ENCODE measurements at regions not wholly inside any gene's neighbourhood (a gene's known extent, or its start where the extent isn't known, plus 50 kb on each side); places are given as distances from the start of the nearest gene placed in this dataset.
"Not testable (repeated sequence)": the region's sequence is repeated elsewhere in the genome, so short reads cannot be mapped to it uniquely, and the experiment has no call there.

DNA sequence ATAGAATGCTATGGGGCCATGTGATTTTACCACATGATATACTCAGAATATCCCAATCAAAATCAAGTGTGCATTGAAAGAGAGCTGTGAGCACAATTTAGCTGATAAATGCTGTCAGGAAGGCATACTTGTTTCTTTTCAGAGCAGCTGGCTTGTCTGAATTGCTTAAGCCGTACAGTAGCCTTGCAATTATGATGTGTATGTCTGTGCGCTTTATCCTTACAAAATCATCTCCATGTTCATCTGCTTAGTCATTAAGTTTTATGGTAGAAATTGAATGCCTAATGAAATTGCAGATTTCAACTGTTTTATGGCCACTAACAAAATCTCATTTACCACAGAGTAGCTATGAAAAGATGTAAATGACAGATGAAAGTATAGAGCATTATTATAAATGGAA lies 346.0 kb upstream of the DLGAP1 start:
- H3K4me3 Mint-ChIP-seq = no peak overlapping the region
- DNase-seq = no peak
- no peaks in the 10 kb centered on the region for H3K4me1 Mint-ChIP-seq (ENCODE audit: low read depth)
- H3K36me3 Mint-ChIP-seq (ENCODE audit: low read depth) = no peaks in the 10 kb centered on the region
- peaks cover 9% of the 10 kb centered on the region for H3K9me3 Mint-ChIP-seq
- no peaks in the 10 kb centered on the region for H3K27me3 Mint-ChIP-seq (ENCODE audit: low read depth)
- H3K27ac Mint-ChIP-seq = no peak overlapping the region
- intact Hi-C loops (cut with micrococcal nuclease) = no loop called here
- CTCF ChIA-PET = no interaction called here

DNA sequence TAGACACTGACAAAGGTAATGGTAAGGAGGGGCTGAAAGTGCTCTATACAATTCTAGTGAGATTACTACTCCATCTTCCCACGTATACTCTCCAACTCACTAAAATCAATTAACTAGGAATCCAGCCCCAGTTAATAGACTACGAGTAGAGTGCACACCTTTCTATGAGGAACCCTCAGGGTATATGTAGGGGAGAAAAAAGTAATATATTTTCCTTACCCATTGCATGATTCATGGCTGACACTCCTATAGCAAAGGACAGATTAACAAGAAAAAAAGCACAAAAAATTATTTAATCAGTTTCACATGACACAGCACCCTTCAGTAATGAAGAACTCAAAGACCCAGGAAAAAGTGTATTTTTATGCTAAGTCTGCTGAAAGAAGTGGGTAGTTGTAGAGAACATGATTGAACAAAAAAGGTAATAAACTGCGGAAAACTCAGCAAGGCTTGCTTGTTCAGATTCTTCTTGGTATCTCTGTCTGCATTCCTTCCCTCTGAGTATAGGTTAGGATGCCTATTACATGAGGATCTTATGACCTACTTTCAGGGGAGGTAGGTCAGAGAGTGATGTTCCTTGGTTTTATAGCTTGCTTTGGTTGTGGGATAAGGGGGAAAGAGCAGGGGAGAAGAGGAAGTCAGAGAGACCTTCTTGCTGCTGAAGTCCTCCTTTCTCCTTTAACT lies 342.0 kb upstream of the DLGAP1 start:
- Mint-ChIP-seq H3K9me3 (peaks cover 6% of the 10 kb centered on the region), H3K36me3 (ENCODE audit: low read depth) (no peaks in the 10 kb centered on the region), H3K27me3 (ENCODE audit: low read depth) (no peaks in the 10 kb centered on the region), H3K27ac (no peak overlapping the region), H3K4me1 (ENCODE audit: low read depth) (no peaks in the 10 kb centered on the region), H3K4me3 (no peak overlapping the region)
- CTCF ChIA-PET = no interaction called here
- DNase-seq = no peak
- intact Hi-C loops (cut with micrococcal nuclease) = no loop called here

GRCh38 chr18:4789506-4789905 lies 334.4 kb upstream of the DLGAP1 start:
- Mint-ChIP-seq H3K9me3 (no peaks in the 10 kb centered on the region), H3K27me3 (ENCODE audit: low read depth) (no peaks in the 10 kb centered on the region), H3K36me3 (ENCODE audit: low read depth) (no peaks in the 10 kb centered on the region), H3K27ac (no peak overlapping the region), H3K4me3 (no peak overlapping the region), H3K4me1 (ENCODE audit: low read depth) (no peaks in the 10 kb centered on the region)
- DNase-seq = no peak
- intact Hi-C loops (cut with micrococcal nuclease) = no loop called here
- CTCF ChIA-PET = no interaction called here

GRCh38 chr18:4781873-4782272 lies 326.8 kb upstream of the DLGAP1 start:
- CTCF ChIA-PET = no interaction called here
- H3K4me1 Mint-ChIP-seq (ENCODE audit: low read depth) = no peaks in the 10 kb centered on the region
- no peaks in the 10 kb centered on the region for H3K36me3 Mint-ChIP-seq (ENCODE audit: low read depth)
- peaks cover 3% of the 10 kb centered on the region for H3K9me3 Mint-ChIP-seq
- intact Hi-C loops (cut with micrococcal nuclease) = no loop called here
- no peak overlapping the region for H3K4me3 Mint-ChIP-seq
- H3K27me3 Mint-ChIP-seq (ENCODE audit: low read depth) = no peaks in the 10 kb centered on the region
- no peak overlapping the region for H3K27ac Mint-ChIP-seq
- DNase-seq = no peak

GRCh38 chr18:4765401-4765800 lies 310.3 kb upstream of the DLGAP1 start:
- Mint-ChIP-seq H3K36me3 (ENCODE audit: low read depth) (no peaks in the 10 kb centered on the region), H3K4me3 (no peak overlapping the region), H3K9me3 (peaks cover 2% of the 10 kb centered on the region), H3K4me1 (ENCODE audit: low read depth) (no peaks in the 10 kb centered on the region), H3K27me3 (ENCODE audit: low read depth) (no peaks in the 10 kb centered on the region), H3K27ac (no peak overlapping the region)
- DNase-seq = no peak
- CTCF ChIA-PET = no interaction called here
- intact Hi-C loops (cut with micrococcal nuclease) = no loop called here

- CTCF ChIA-PET = no interaction called here
- Mint-ChIP-seq H3K27me3 (ENCODE audit: low read depth) (no peaks in the 10 kb centered on the region), H3K4me1 (ENCODE audit: low read depth) (no peaks in the 10 kb centered on the region), H3K27ac (no peak overlapping the region), H3K36me3 (ENCODE audit: low read depth) (no peaks in the 10 kb centered on the region), H3K9me3 (no peaks in the 10 kb centered on the region), H3K4me3 (no peak overlapping the region)
- intact Hi-C loops (cut with micrococcal nuclease) = no loop called here
- DNase-seq = no peak
These were observed 307.2 kb upstream of the DLGAP1 start for GRCh38 chr18:4762330-4762729.

GRCh38 chr18:4758980-4759379 lies 303.9 kb upstream of the DLGAP1 start:
- intact Hi-C loops (cut with micrococcal nuclease) = no loop called here
- DNase-seq = no peak
- H3K4me1 Mint-ChIP-seq (ENCODE audit: low read depth) = no peaks in the 10 kb centered on the region
- CTCF ChIA-PET = no interaction called here
- no peak overlapping the region for H3K4me3 Mint-ChIP-seq
- H3K27ac Mint-ChIP-seq = no peak overlapping the region
- H3K9me3 Mint-ChIP-seq = no peaks in the 10 kb centered on the region
- H3K36me3 Mint-ChIP-seq (ENCODE audit: low read depth) = no peaks in the 10 kb centered on the region
- H3K27me3 Mint-ChIP-seq (ENCODE audit: low read depth) = no peaks in the 10 kb centered on the region

- H3K27ac Mint-ChIP-seq = no peak overlapping the region
- peaks cover 2% of the 10 kb centered on the region for H3K9me3 Mint-ChIP-seq
- CTCF ChIA-PET = no interaction called here
- no peaks in the 10 kb centered on the region for H3K27me3 Mint-ChIP-seq (ENCODE audit: low read depth)
- intact Hi-C loops (cut with micrococcal nuclease) = no loop called here
- H3K36me3 Mint-ChIP-seq (ENCODE audit: low read depth) = no peaks in the 10 kb centered on the region
- H3K4me3 Mint-ChIP-seq = no peak overlapping the region
- DNase-seq = no peak
- H3K4me1 Mint-ChIP-seq (ENCODE audit: low read depth) = no peaks in the 10 kb centered on the region
These were observed 300.7 kb upstream of the DLGAP1 start for GRCh38 chr18:4755848-4756247.

- H3K4me3 Mint-ChIP-seq; DNase-seq; CTCF ChIA-PET; H3K36me3 Mint-ChIP-seq (ENCODE audit: low read depth); H3K4me1 Mint-ChIP-seq (ENCODE audit: low read depth); intact Hi-C loops (cut with micrococcal nuclease); H3K9me3 Mint-ChIP-seq; H3K27me3 Mint-ChIP-seq (ENCODE audit: low read depth); H3K27ac Mint-ChIP-seq: not testable (repeated sequence)
These were observed 298.0 kb upstream of the DLGAP1 start for GRCh38 chr18:4753151-4753550.

GRCh38 chr18:4751523-4751922 lies 296.4 kb upstream of the DLGAP1 start:
- peaks cover 3% of the 10 kb centered on the region for H3K9me3 Mint-ChIP-seq
- H3K27ac Mint-ChIP-seq = no peak overlapping the region
- H3K27me3 Mint-ChIP-seq (ENCODE audit: low read depth) = no peaks in the 10 kb centered on the region
- DNase-seq = no peak
- H3K4me3 Mint-ChIP-seq = no peak overlapping the region
- H3K4me1 Mint-ChIP-seq (ENCODE audit: low read depth) = no peaks in the 10 kb centered on the region
- H3K36me3 Mint-ChIP-seq (ENCODE audit: low read depth) = no peaks in the 10 kb centered on the region
- CTCF ChIA-PET = no interaction called here
- intact Hi-C loops (cut with micrococcal nuclease) = no loop called here

GRCh38 chr18:4750393-4751346 lies 295.6 kb upstream of the DLGAP1 start:
- no peaks in the 10 kb centered on the region for H3K27me3 Mint-ChIP-seq (ENCODE audit: low read depth)
- no peaks in the 10 kb centered on the region for H3K4me1 Mint-ChIP-seq (ENCODE audit: low read depth)
- no peak for DNase-seq
- intact Hi-C loops (cut with micrococcal nuclease) = no loop called here
- CTCF ChIA-PET = interaction anchor here (0.6 kb wide), 1 partner anchor 428 kb away, joined by 3 read pairs; no protein-coding TSS in a partner anchor
- no peak overlapping the region for H3K27ac Mint-ChIP-seq
- peaks cover 3% of the 10 kb centered on the region for H3K9me3 Mint-ChIP-seq
- H3K36me3 Mint-ChIP-seq (ENCODE audit: low read depth) = no peaks in the 10 kb centered on the region
- no peak overlapping the region for H3K4me3 Mint-ChIP-seq

GRCh38 chr18:4748975-4749374 lies 293.9 kb upstream of the DLGAP1 start:
- Mint-ChIP-seq H3K4me3 (no peak overlapping the region), H3K27ac (no peak overlapping the region), H3K27me3 (ENCODE audit: low read depth) (no peaks in the 10 kb centered on the region), H3K9me3 (peaks cover 8% of the 10 kb centered on the region), H3K4me1 (ENCODE audit: low read depth) (no peaks in the 10 kb centered on the region), H3K36me3 (ENCODE audit: low read depth) (no peaks in the 10 kb centered on the region)
- DNase-seq = no peak
- CTCF ChIA-PET = no interaction called here
- intact Hi-C loops (cut with micrococcal nuclease) = no loop called here

GRCh38 chr18:4734903-4735302 lies 279.8 kb upstream of the DLGAP1 start:
- DNase-seq = no peak
- Mint-ChIP-seq H3K4me1 (ENCODE audit: low read depth) (no peaks in the 10 kb centered on the region), H3K36me3 (ENCODE audit: low read depth) (no peaks in the 10 kb centered on the region), H3K27ac (no peak overlapping the region), H3K9me3 (peaks cover 6% of the 10 kb centered on the region), H3K4me3 (no peak overlapping the region), H3K27me3 (ENCODE audit: low read depth) (no peaks in the 10 kb centered on the region)
- intact Hi-C loops (cut with micrococcal nuclease) = no loop called here
- CTCF ChIA-PET = no interaction called here
